ENCODE measurements at regions not wholly inside any gene's neighbourhood (a gene's known extent, or its start where the extent isn't known, plus 50 kb on each side); places are given as distances from the start of the nearest gene placed in this dataset.

DNA sequence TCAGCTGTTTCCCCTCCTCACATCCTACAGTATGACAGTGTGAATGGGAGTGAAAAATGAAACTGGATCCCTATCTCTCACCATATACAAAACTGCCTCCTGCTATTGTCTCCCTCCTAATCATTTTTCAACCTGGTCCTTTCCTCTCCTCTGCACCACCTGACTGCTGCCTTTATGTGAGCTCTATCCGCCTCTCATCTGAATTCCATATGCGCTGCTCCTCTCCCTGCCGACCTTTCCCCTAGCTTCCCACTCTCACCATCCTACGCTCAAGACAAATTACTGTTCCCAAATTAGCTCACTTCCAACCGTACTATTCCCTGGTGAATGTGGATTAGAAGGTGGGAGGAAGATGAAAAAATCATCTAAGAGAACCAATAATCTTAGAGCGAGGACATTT, 148.4 kb upstream of the FBXL4 start:
- H3K9me3 Mint-ChIP-seq, result peaks cover 0 to 3% (median 0%) of the 10 kb centered on the region in 7 donors
- no peak overlapping the region for H3K4me3 ChIP-seq (ENCODE audit: low read depth, low read length)
- no peaks in the 10 kb centered on the region for H3K4me1 ChIP-seq (ENCODE audit: control insufficient read depth, insufficient read depth, low read length, poor library complexity, severe bottlenecking)
- no peak for ATAC-seq (ENCODE audit: low read depth in 2 of 2)
- peaks cover 13% of the 10 kb centered on the region for H3K27me3 Mint-ChIP-seq
- no peaks in the 10 kb centered on the region for H3K9me3 ChIP-seq (ENCODE audit: control insufficient read depth in 2 of 2, low read length in 2 of 2)
- no peak overlapping the region for H3K27ac Mint-ChIP-seq
- no peak overlapping the region for H3K27ac ChIP-seq (ENCODE audit: insufficient read depth, low read length, poor library complexity, severe bottlenecking)
- no peaks in the 10 kb centered on the region for H3K36me3 ChIP-seq (ENCODE audit: control insufficient read depth, insufficient read depth, low read length)
- peaks cover 0 to 2% (median 0%) of the 10 kb centered on the region in 4 donors for H3K4me1 Mint-ChIP-seq
- no peak overlapping the region for H3K4me3 Mint-ChIP-seq
- H3K27me3 ChIP-seq (ENCODE audit: control insufficient read depth, insufficient read depth, low read length), result no peaks in the 10 kb centered on the region
- no peak for DNase-seq
- H3K36me3 Mint-ChIP-seq, result no peaks in the 10 kb centered on the region

GRCh38 chr6:99093456-99094190, 145.9 kb upstream of the FBXL4 start:
- H3K27me3 Mint-ChIP-seq, result peaks cover 13% of the 10 kb centered on the region
- H3K4me1 ChIP-seq (ENCODE audit: control insufficient read depth, insufficient read depth, low read length, poor library complexity, severe bottlenecking), result no peaks in the 10 kb centered on the region
- H3K27ac Mint-ChIP-seq, result no peak overlapping the region
- no peaks in the 10 kb centered on the region for H3K36me3 Mint-ChIP-seq
- H3K9me3 Mint-ChIP-seq, result peaks cover 0 to 3% (median 0%) of the 10 kb centered on the region in 7 donors
- no peak overlapping the region for H3K4me3 ChIP-seq (ENCODE audit: low read depth, low read length)
- DNase-seq, result no peak
- H3K27ac ChIP-seq (ENCODE audit: insufficient read depth, low read length, poor library complexity, severe bottlenecking), result no peak overlapping the region
- peaks cover 0 to 2% (median 0%) of the 10 kb centered on the region in 4 donors for H3K4me1 Mint-ChIP-seq
- no peak overlapping the region for H3K4me3 Mint-ChIP-seq
- no peaks in the 10 kb centered on the region for H3K9me3 ChIP-seq (ENCODE audit: control insufficient read depth in 2 of 2, low read length in 2 of 2)
- peaks cover 2% of the 10 kb centered on the region for H3K27me3 ChIP-seq (ENCODE audit: control insufficient read depth, insufficient read depth, low read length)
- no peak for ATAC-seq (ENCODE audit: low read depth in 2 of 2)
- H3K36me3 ChIP-seq (ENCODE audit: control insufficient read depth, insufficient read depth, low read length), result no peaks in the 10 kb centered on the region

GRCh38 chr6:99092461-99092860, 144.7 kb upstream of the FBXL4 start:
- H3K4me1 ChIP-seq (ENCODE audit: control insufficient read depth, insufficient read depth, low read length, poor library complexity, severe bottlenecking), result no peaks in the 10 kb centered on the region
- Mint-ChIP-seq H3K9me3 (peaks cover 0 to 3% (median 0%) of the 10 kb centered on the region in 7 donors), H3K27me3 (peaks cover 13% of the 10 kb centered on the region), H3K36me3 (no peaks in the 10 kb centered on the region), H3K27ac (no peak overlapping the region), H3K4me3 (no peak overlapping the region), H3K4me1 (peaks cover 0 to 2% (median 0%) of the 10 kb centered on the region in 4 donors)
- DNase-seq (no peak), ATAC-seq (ENCODE audit: low read depth in 2 of 2) (no peak)
- H3K4me3 ChIP-seq (ENCODE audit: low read depth, low read length), result no peak overlapping the region
- H3K36me3 ChIP-seq (ENCODE audit: control insufficient read depth, insufficient read depth, low read length), result no peaks in the 10 kb centered on the region
- peaks cover 2% of the 10 kb centered on the region for H3K27me3 ChIP-seq (ENCODE audit: control insufficient read depth, insufficient read depth, low read length)
- no peak overlapping the region for H3K27ac ChIP-seq (ENCODE audit: insufficient read depth, low read length, poor library complexity, severe bottlenecking)
- H3K9me3 ChIP-seq (ENCODE audit: control insufficient read depth in 2 of 2, low read length in 2 of 2), result no peaks in the 10 kb centered on the region

GRCh38 chr6:99091985-99092384, 144.2 kb upstream of the FBXL4 start:
- Histone ChIP-seq H3K27me3 (ENCODE audit: control insufficient read depth, insufficient read depth, low read length) (peaks cover 2% of the 10 kb centered on the region), H3K9me3 (ENCODE audit: control insufficient read depth in 2 of 2, low read length in 2 of 2) (no peaks in the 10 kb centered on the region), H3K36me3 (ENCODE audit: control insufficient read depth, insufficient read depth, low read length) (no peaks in the 10 kb centered on the region), H3K4me1 (ENCODE audit: control insufficient read depth, insufficient read depth, low read length, poor library complexity, severe bottlenecking) (no peaks in the 10 kb centered on the region), H3K27ac (ENCODE audit: insufficient read depth, low read length, poor library complexity, severe bottlenecking) (no peak overlapping the region), H3K4me3 (ENCODE audit: low read depth, low read length) (no peak overlapping the region)
- Mint-ChIP-seq H3K36me3 (no peaks in the 10 kb centered on the region), H3K27ac (no peak overlapping the region), H3K4me1 (peaks cover 0 to 2% (median 0%) of the 10 kb centered on the region in 4 donors), H3K4me3 (no peak overlapping the region), H3K9me3 (peaks cover 0 to 3% (median 0%) of the 10 kb centered on the region in 7 donors), H3K27me3 (peaks cover 13% of the 10 kb centered on the region)
- DNase-seq (no peak), ATAC-seq (ENCODE audit: low read depth in 2 of 2) (no peak)

- no peaks in the 10 kb centered on the region for H3K36me3 Mint-ChIP-seq
- no peak overlapping the region for H3K4me3 ChIP-seq (ENCODE audit: low read depth, low read length)
- H3K9me3 ChIP-seq (ENCODE audit: control insufficient read depth in 2 of 2, low read length in 2 of 2), result no peaks in the 10 kb centered on the region
- DNase-seq, result no peak
- peaks cover 2% of the 10 kb centered on the region for H3K27me3 ChIP-seq (ENCODE audit: control insufficient read depth, insufficient read depth, low read length)
- no peaks in the 10 kb centered on the region for H3K4me1 ChIP-seq (ENCODE audit: control insufficient read depth, insufficient read depth, low read length, poor library complexity, severe bottlenecking)
- H3K4me1 Mint-ChIP-seq, result no peaks in the 10 kb centered on the region
- H3K4me3 Mint-ChIP-seq, result no peak overlapping the region
- ATAC-seq (ENCODE audit: low read depth in 2 of 2), result no peak
- H3K27me3 Mint-ChIP-seq, result no peaks in the 10 kb centered on the region
- peaks cover 0 to 6% (median 1%) of the 10 kb centered on the region in 7 donors for H3K9me3 Mint-ChIP-seq
- no peak overlapping the region for H3K27ac ChIP-seq (ENCODE audit: insufficient read depth, low read length, poor library complexity, severe bottlenecking)
- no peak overlapping the region for H3K27ac Mint-ChIP-seq
- H3K36me3 ChIP-seq (ENCODE audit: control insufficient read depth, insufficient read depth, low read length), result no peaks in the 10 kb centered on the region
These were observed 132.4 kb upstream of the FBXL4 start for GRCh38 chr6:99080191-99080590.

GRCh38 chr6:99079058-99079457, 131.3 kb upstream of the FBXL4 start:
- Histone ChIP-seq H3K4me1 (ENCODE audit: control insufficient read depth, insufficient read depth, low read length, poor library complexity, severe bottlenecking) (no peaks in the 10 kb centered on the region), H3K36me3 (ENCODE audit: control insufficient read depth, insufficient read depth, low read length) (no peaks in the 10 kb centered on the region), H3K4me3 (ENCODE audit: low read depth, low read length) (no peak overlapping the region), H3K27ac (ENCODE audit: insufficient read depth, low read length, poor library complexity, severe bottlenecking) (no peak overlapping the region), H3K9me3 (ENCODE audit: control insufficient read depth in 2 of 2, low read length in 2 of 2) (no peaks in the 10 kb centered on the region), H3K27me3 (ENCODE audit: control insufficient read depth, insufficient read depth, low read length) (peaks cover 4% of the 10 kb centered on the region)
- Mint-ChIP-seq H3K36me3 (no peaks in the 10 kb centered on the region), H3K27me3 (peaks cover 3% of the 10 kb centered on the region), H3K9me3 (peaks cover 0 to 8% (median 2%) of the 10 kb centered on the region in 7 donors), H3K4me3 (no peak overlapping the region), H3K27ac (no peak overlapping the region), H3K4me1 (no peaks in the 10 kb centered on the region)
- no peak for DNase-seq
- no peak for ATAC-seq (ENCODE audit: low read depth in 2 of 2)

DNA sequence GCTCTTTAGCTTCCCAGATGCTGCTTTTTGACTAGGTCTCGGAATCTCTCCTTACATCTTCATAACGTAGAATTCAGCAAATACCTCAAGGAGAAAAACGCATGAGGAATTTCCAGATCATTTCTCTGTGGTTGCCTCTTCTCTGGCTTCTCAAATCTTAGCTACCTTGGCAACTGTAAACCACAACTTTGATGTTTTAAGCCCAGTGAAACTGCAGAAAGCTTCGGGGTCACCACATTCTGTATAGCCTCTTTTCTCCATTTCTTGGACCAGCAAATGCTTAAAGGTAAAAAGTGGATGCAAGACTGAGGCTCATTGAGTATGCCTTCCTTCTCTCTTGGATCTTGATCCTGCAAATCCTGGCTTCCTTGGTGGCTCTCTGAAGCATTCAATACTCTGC, 125.5 kb upstream of the FBXL4 start:
- H3K4me3 Mint-ChIP-seq, result no peak overlapping the region
- no peaks in the 10 kb centered on the region for H3K36me3 Mint-ChIP-seq
- Histone ChIP-seq H3K36me3 (ENCODE audit: control insufficient read depth, insufficient read depth, low read length) (no peaks in the 10 kb centered on the region), H3K4me3 (ENCODE audit: low read depth, low read length) (no peak overlapping the region), H3K27ac (ENCODE audit: insufficient read depth, low read length, poor library complexity, severe bottlenecking) (no peak overlapping the region), H3K4me1 (ENCODE audit: control insufficient read depth, insufficient read depth, low read length, poor library complexity, severe bottlenecking) (no peaks in the 10 kb centered on the region), H3K27me3 (ENCODE audit: control insufficient read depth, insufficient read depth, low read length) (peaks cover 2% of the 10 kb centered on the region), H3K9me3 (ENCODE audit: control insufficient read depth in 2 of 2, low read length in 2 of 2) (no peaks in the 10 kb centered on the region)
- H3K9me3 Mint-ChIP-seq, result peaks cover 0 to 6% (median 0%) of the 10 kb centered on the region in 7 donors
- H3K27me3 Mint-ChIP-seq, result peaks cover 4% of the 10 kb centered on the region
- ATAC-seq (ENCODE audit: low read depth in 2 of 2), result no peak
- DNase-seq, result no peak
- H3K27ac Mint-ChIP-seq, result no peak overlapping the region
- peaks cover 0 to 4% (median 0%) of the 10 kb centered on the region in 4 donors for H3K4me1 Mint-ChIP-seq

DNA sequence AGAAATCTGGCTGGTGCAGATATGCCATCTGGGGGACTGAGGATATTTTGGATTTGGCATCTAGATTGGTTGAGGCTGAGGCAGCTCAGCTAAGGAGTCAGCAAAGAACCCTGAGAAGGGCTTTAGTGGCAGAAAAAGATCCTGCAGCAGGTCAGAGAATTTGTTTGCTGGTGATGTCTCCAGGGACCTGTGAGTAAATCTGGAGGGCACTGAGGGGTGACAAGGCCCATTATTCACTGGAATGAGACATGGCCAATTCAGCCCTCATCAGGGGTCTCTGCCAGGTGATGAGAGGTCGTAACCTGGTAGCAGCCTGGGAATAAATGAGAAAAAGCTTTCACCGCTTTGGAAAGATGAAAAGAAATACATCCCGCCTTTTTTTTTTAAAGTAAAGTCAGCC, 118.3 kb upstream of the FBXL4 start:
- H3K4me3 ChIP-seq (ENCODE audit: low read depth, low read length), result no peak overlapping the region
- H3K36me3 Mint-ChIP-seq, result no peaks in the 10 kb centered on the region

More for the DNA sequence above, 118.3 kb upstream of the FBXL4 start:
- Histone ChIP-seq H3K36me3 (ENCODE audit: control insufficient read depth, insufficient read depth, low read length) (no peaks in the 10 kb centered on the region), H3K27me3 (ENCODE audit: control insufficient read depth, insufficient read depth, low read length) (no peaks in the 10 kb centered on the region), H3K4me1 (ENCODE audit: control insufficient read depth, insufficient read depth, low read length, poor library complexity, severe bottlenecking) (no peaks in the 10 kb centered on the region), H3K9me3 (ENCODE audit: control insufficient read depth in 2 of 2, low read length in 2 of 2) (no peaks in the 10 kb centered on the region), H3K27ac (ENCODE audit: insufficient read depth, low read length, poor library complexity, severe bottlenecking) (no peak overlapping the region)
- Mint-ChIP-seq H3K4me3 (no peak overlapping the region), H3K9me3 (no peaks in the 10 kb centered on the region), H3K4me1 (no peaks in the 10 kb centered on the region), H3K27ac (no peak overlapping the region), H3K27me3 (no peaks in the 10 kb centered on the region)
- ATAC-seq (ENCODE audit: low read depth in 2 of 2) (no peak), DNase-seq (no peak)
